Upper lobe of left lung (tissue), 6 donors: ENCODE measurements at regions not wholly inside any gene's neighbourhood (a gene's known extent, or its start where the extent isn't known, plus 50 kb on each side); places are given as distances from the start of the nearest gene placed in this dataset.

ENCODE experiments used
- ATAC-seq, 2 donors: fragments of 200-7000 bp; cut with Tn5 transposase; one replicate each; pipeline ENCODE4 v1.9.1; 2022; ENCODE audit warnings: mild to moderate bottlenecking in 2 of 2, moderate library complexity in 2 of 2; ENCODE audit not compliant: low FRiP score in 2 of 2
- DNase-seq, 2 donors: peaks; one replicate each; pipeline ENCODE4 v3.0.0-alpha.2; 2019 to 2020
- H3K27ac ChIP-seq, 4 donors: fragments of 200-600 bp; sonication (generic); one replicate each; pipeline ENCODE4 v1.5.1; 2016 to 2019
- H3K27me3 ChIP-seq, 4 donors: fragments of 200-600 bp; sonication (generic); one replicate each; pipeline ENCODE4 v1.5.1; 2017 to 2019
- H3K36me3 ChIP-seq, 4 donors: fragments of 200-600 bp; sonication (generic); one replicate each; pipeline ENCODE4 v1.5.1; 2016 to 2019
- H3K4me1 ChIP-seq, 4 donors: fragments of 200-600 bp; sonication (generic); one replicate each; pipeline ENCODE4 v1.5.1; 2018 to 2019
- H3K4me3 ChIP-seq, 4 donors: fragments of 200-600 bp; sonication (generic); one replicate each; pipeline ENCODE4 v1.5.1; 2017 to 2019; ENCODE audit warnings: mild to moderate bottlenecking in 2 of 4, moderate library complexity in 1 of 4
- H3K9me3 ChIP-seq, 4 donors: fragments of 200-600 bp; sonication (generic); one replicate each; pipeline ENCODE4 v1.5.1; 2018 to 2019
- EP300 ChIP-seq, 4 donors: sonication (generic); formaldehyde crosslinking; IDR thresholded peaks; one replicate each; pipeline ENCODE4 v1.5.1; 2017; ENCODE audit warnings: antibody characterized with exemption in 4 of 4, control low read depth in 2 of 4
- POLR2A ChIP-seq, 4 donors: fragments of 450-650 bp; IDR thresholded peaks; one replicate each; pipeline ENCODE4 v1.5.1; 2016 to 2017; ENCODE audit warnings: antibody characterized with exemption in 4 of 4, mild to moderate bottlenecking in 2 of 4
- POLR2AphosphoS5 ChIP-seq, 2 donors: sonication (generic); formaldehyde crosslinking; IDR thresholded peaks; one replicate each; pipeline ENCODE4 v1.5.1; 2017; ENCODE audit warnings: antibody characterized with exemption in 2 of 2
- WGBS, 2 donors: methylation state at CpG; one replicate each; pipeline ENCODE4 v1.1.5; 2017 to 2018; 5-methylcytosine and 5-hydroxymethylcytosine counted together
- TF ChIP-seq, protein P1 (sequence below), 6 experiments: fragments of 450-650 bp in 4 of 6; fragments of 200-600 bp in 2 of 6; sonication (generic) in 2 of 6; IDR thresholded peaks; one replicate each; pipeline ENCODE4 v1.5.1; 2016 to 2019; ENCODE audit warnings: antibody characterized with exemption in 6 of 6
- donor health status: DM: no; HTN: no; CAD: no; lungs with moderate emphysema.
- donor health status: DM: no; HTN: yes; CAD: no; lungs with severe emphysema.

GRCh38 chr2:58862244-58862643, 621.1 kb upstream of the FANCL start:
- H3K4me1 ChIP-seq, result no peaks in the 10 kb centered on the region
- TF ChIP-seq, protein P1, sequence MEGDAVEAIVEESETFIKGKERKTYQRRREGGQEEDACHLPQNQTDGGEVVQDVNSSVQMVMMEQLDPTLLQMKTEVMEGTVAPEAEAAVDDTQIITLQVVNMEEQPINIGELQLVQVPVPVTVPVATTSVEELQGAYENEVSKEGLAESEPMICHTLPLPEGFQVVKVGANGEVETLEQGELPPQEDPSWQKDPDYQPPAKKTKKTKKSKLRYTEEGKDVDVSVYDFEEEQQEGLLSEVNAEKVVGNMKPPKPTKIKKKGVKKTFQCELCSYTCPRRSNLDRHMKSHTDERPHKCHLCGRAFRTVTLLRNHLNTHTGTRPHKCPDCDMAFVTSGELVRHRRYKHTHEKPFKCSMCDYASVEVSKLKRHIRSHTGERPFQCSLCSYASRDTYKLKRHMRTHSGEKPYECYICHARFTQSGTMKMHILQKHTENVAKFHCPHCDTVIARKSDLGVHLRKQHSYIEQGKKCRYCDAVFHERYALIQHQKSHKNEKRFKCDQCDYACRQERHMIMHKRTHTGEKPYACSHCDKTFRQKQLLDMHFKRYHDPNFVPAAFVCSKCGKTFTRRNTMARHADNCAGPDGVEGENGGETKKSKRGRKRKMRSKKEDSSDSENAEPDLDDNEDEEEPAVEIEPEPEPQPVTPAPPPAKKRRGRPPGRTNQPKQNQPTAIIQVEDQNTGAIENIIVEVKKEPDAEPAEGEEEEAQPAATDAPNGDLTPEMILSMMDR (IDR thresholded peaks at IDR 0.05), result no peak
- TF ChIP-seq POLR2A (IDR thresholded peaks at IDR 0.05) (no peak), POLR2AphosphoS5 (IDR thresholded peaks at IDR 0.05) (no peak), EP300 (IDR thresholded peaks at IDR 0.05) (no peak)
- no peak overlapping the region for H3K27ac ChIP-seq
- no peak overlapping the region for H3K4me3 ChIP-seq
- no peaks in the 10 kb centered on the region for H3K27me3 ChIP-seq
- H3K9me3 ChIP-seq, result peaks cover 0 to 7% (median 0%) of the 10 kb centered on the region in 4 donors
- DNase-seq (no peak), ATAC-seq (no peak)
- 68 to 86% methylated on average over 3 of the region's 3 CpGs for WGBS, 2 donors
- no peaks in the 10 kb centered on the region for H3K36me3 ChIP-seq

DNA sequence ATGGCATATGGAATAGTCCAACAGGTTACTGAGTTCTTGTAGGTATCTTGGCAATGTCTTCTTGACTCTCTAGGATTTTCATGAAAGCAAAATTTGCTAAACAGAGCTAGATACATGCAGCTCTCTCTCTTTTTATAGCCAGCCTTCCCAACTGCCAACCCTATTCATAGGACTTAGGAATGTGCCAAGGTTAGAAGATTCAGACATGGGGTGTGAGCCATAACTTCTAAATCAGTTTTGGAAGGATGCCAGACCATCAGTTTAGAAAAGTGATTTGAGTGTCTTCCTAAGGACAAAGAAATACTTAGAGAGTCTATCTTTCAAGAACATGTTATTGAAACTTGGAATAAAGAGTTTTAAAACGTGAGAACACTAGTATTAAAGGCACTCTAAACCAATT, 619.5 kb upstream of the FANCL start:
- no peaks in the 10 kb centered on the region for H3K27me3 ChIP-seq
- peaks cover 0 to 7% (median 0%) of the 10 kb centered on the region in 4 donors for H3K9me3 ChIP-seq
- no peaks in the 10 kb centered on the region for H3K36me3 ChIP-seq
- no peak overlapping the region for H3K27ac ChIP-seq
- H3K4me1 ChIP-seq, result no peaks in the 10 kb centered on the region
- ATAC-seq (no peak), DNase-seq (no peak)
- TF ChIP-seq POLR2AphosphoS5 (IDR thresholded peaks at IDR 0.05) (no peak), POLR2A (IDR thresholded peaks at IDR 0.05) (no peak), EP300 (IDR thresholded peaks at IDR 0.05) (no peak)
- TF ChIP-seq, protein P1 (IDR thresholded peaks at IDR 0.05), result no peak
- H3K4me3 ChIP-seq, result no peak overlapping the region
- WGBS, 2 donors, result 29 to 36% methylated on average over 1 of the region's 1 CpG

DNA sequence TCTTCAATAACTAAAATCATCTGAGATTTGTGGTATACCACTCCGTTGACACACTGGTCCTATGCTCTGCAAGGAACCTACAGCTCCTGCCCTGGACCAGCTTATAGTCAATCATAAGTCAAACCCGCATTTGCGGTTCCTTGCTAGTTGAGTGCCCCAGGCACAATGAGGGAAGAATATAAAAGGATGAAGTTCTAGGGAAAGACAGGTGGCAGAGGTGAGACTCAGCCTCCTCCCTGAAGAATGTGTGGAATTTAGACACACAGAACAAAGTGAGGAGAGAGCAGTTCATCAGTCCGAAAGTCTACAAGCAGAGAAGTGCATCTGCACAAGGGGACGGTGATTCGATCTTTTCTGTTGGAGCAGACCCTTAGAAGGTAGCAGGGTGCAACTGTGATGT, 615.0 kb upstream of the FANCL start:
- Histone ChIP-seq H3K36me3 (no peaks in the 10 kb centered on the region), H3K9me3 (peaks cover 0 to 7% (median 0%) of the 10 kb centered on the region in 4 donors), H3K4me1 (no peaks in the 10 kb centered on the region), H3K27ac (no peak overlapping the region), H3K4me3 (no peak overlapping the region), H3K27me3 (no peaks in the 10 kb centered on the region)
- whole genome bisulfite sequencing, 2 donors, result 74 to 81% methylated on average over 6 of the region's 6 CpGs
- DNase-seq (no peak), ATAC-seq (no peak)
- no peak for TF ChIP-seq POLR2A (IDR thresholded peaks at IDR 0.05)
- TF ChIP-seq POLR2AphosphoS5 (IDR thresholded peaks at IDR 0.05), result no peak
- TF ChIP-seq EP300 (IDR thresholded peaks at IDR 0.05), result no peak
- TF ChIP-seq, protein P1 (IDR thresholded peaks at IDR 0.05), result no peak

GRCh38 chr2:58853420-58853819, 612.3 kb upstream of the FANCL start:
- no peaks in the 10 kb centered on the region for H3K27me3 ChIP-seq
- no peaks in the 10 kb centered on the region for H3K4me1 ChIP-seq
- TF ChIP-seq, protein P1 (IDR thresholded peaks at IDR 0.05), result no peak
- TF ChIP-seq POLR2AphosphoS5 (IDR thresholded peaks at IDR 0.05) (no peak), POLR2A (IDR thresholded peaks at IDR 0.05) (no peak), EP300 (IDR thresholded peaks at IDR 0.05) (no peak)
- H3K36me3 ChIP-seq, result no peaks in the 10 kb centered on the region
- peaks cover 0 to 7% (median 0%) of the 10 kb centered on the region in 4 donors for H3K9me3 ChIP-seq
- ATAC-seq (no peak), DNase-seq (no peak)
- WGBS, 2 donors, result 61 to 64% methylated on average over 2 of the region's 2 CpGs
- no peak overlapping the region for H3K27ac ChIP-seq
- H3K4me3 ChIP-seq, result no peak overlapping the region

DNA sequence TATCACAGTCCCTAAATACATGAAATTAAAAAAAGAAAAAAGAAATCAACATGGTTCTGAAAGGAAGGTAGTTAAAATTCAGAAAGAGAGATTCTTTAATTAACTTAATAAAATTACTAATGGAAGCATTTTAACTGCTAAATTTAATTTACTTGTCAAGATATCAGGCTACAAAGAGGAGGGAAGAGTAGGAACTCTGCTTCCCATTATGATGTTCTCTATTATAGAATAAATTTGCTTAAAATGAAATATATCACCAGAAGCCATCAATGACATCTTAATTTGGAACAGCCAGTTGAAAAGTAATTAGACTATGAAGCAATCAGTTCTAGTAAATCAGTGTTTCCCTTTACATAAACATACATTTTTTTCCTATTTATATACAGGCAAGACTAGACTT, 611.8 kb upstream of the FANCL start:
- H3K4me1 ChIP-seq, result no peaks in the 10 kb centered on the region
- TF ChIP-seq POLR2AphosphoS5 (IDR thresholded peaks at IDR 0.05) (no peak), EP300 (IDR thresholded peaks at IDR 0.05) (no peak), POLR2A (IDR thresholded peaks at IDR 0.05) (no peak)
- TF ChIP-seq, protein P1 (IDR thresholded peaks at IDR 0.05), result no peak
- H3K9me3 ChIP-seq, result peaks cover 0 to 5% (median 0%) of the 10 kb centered on the region in 4 donors
- no peak overlapping the region for H3K4me3 ChIP-seq
- no peak overlapping the region for H3K27ac ChIP-seq
- no peak for DNase-seq
- no peaks in the 10 kb centered on the region for H3K27me3 ChIP-seq
- no peak for ATAC-seq
- no peaks in the 10 kb centered on the region for H3K36me3 ChIP-seq
